ENCODE measurements at regions not wholly inside any gene's neighbourhood (a gene's known extent, or its start where the extent isn't known, plus 50 kb on each side); places are given as distances from the start of the nearest gene placed in this dataset.

DNA sequence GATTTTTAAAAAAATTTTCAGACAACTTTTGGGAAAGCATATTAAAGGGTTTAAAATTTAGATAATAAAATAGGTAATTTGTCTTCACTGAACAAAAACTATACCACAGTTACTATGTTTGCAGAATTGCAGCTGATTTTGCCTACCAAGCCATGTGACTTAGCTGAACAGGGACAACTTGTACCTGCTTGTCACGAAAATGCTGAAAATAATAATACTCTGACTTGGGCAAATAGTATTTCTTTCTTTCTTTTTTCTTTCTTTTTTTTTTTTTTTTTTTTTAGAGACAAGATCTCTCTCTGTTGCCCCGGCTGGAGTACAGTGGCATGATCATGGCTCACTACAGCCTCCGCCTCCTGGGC lies 225.2 kb upstream of the PPP1R2C start:
- no peak overlapping the region for H3K27ac Mint-ChIP-seq
- peaks cover 0 to under 1% of the 10 kb centered on the region in 2 donors for H3K9me3 Mint-ChIP-seq
- ATAC-seq (replicated peaks in 1 of 2) (no peak), DNase-seq (no peak)
- no peaks in the 10 kb centered on the region for H3K36me3 Mint-ChIP-seq (ENCODE audit: insufficient read depth in 2 of 2)
- no peaks in the 10 kb centered on the region for H3K27me3 Mint-ChIP-seq (ENCODE audit: low read depth)
- H3K4me3 Mint-ChIP-seq = no peak overlapping the region
- H3K4me1 Mint-ChIP-seq (ENCODE audit: low read depth) = no peaks in the 10 kb centered on the region

DNA sequence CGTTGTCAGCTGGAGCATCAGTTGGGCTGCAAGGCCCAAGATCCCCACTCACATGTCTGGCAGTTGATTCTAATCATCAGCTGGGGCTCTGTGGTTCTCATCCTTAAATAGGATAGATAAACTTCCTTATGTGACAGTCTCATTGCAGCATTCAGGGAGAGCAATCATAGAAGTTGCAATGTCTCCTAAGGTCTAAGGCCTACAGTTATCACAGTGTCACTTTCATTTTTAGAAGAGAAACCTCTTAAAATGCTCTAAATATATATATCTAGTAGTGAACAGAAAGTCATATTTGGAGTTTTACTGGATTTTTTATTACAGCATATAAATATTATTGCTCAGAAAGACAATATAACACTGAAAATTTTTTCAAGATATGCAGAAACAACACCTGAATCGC lies 226.0 kb upstream of the PPP1R2C start:
- H3K36me3 Mint-ChIP-seq (ENCODE audit: insufficient read depth in 2 of 2) = no peaks in the 10 kb centered on the region
- peaks cover 0 to 1% of the 10 kb centered on the region in 2 donors for H3K9me3 Mint-ChIP-seq
- H3K4me1 Mint-ChIP-seq (ENCODE audit: low read depth) = no peaks in the 10 kb centered on the region
- no peak overlapping the region for H3K4me3 Mint-ChIP-seq
- H3K27me3 Mint-ChIP-seq (ENCODE audit: low read depth) = no peaks in the 10 kb centered on the region
- DNase-seq = no peak
- no peak for ATAC-seq (replicated peaks in 1 of 2)
- no peak overlapping the region for H3K27ac Mint-ChIP-seq

DNA sequence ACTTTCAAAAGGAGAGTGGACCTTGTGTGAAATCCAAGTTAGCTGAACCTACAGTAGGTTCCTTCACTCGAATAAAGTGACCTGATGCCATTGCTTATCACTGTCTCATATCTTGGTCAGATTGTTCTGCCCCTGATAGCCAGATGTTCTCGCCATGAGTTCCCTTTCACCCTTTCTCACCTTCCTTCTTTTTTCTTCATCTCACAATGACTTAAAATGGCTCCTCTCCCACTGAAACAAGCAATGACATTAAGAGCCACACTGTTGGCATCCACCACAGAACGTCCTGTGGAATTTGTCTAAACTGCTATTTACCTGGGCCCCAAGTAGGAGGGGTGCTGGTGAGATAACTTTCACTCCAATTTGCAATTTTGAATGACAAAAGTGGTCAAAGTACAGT lies 227.6 kb upstream of the PPP1R2C start:
- DNase-seq (no peak), ATAC-seq (replicated peaks in 1 of 2) (no peak)
- no peaks in the 10 kb centered on the region for H3K36me3 Mint-ChIP-seq (ENCODE audit: insufficient read depth in 2 of 2)
- no peaks in the 10 kb centered on the region for H3K27me3 Mint-ChIP-seq (ENCODE audit: low read depth)
- peaks cover 0 to 1% of the 10 kb centered on the region in 2 donors for H3K9me3 Mint-ChIP-seq
- H3K4me1 Mint-ChIP-seq (ENCODE audit: low read depth) = no peaks in the 10 kb centered on the region
- H3K27ac Mint-ChIP-seq = no peak overlapping the region
- H3K4me3 Mint-ChIP-seq = no peak overlapping the region

DNA sequence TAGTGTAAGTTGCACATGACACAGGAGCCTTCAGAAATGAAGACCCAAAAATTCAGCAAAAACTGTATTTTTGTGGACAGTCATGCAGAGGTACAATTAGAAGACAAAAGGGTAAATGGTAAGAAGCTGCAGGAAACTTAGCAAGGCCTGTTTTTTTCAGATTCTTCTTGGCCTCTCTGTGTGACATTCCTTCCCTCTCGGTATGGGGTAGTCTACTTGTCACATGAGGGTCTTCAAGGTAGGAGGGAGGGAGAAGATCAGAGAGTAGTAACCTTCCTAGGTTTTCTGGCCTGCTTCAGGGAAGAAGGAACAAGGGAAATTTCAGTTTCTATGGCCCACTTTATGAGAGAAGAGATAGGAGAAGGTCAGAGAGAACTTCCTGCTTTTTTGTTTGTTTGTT lies 230.4 kb upstream of the PPP1R2C start:
- Mint-ChIP-seq H3K27ac (no peak overlapping the region), H3K4me1 (ENCODE audit: low read depth) (no peaks in the 10 kb centered on the region), H3K36me3 (ENCODE audit: insufficient read depth in 2 of 2) (no peaks in the 10 kb centered on the region), H3K9me3 (peaks cover 0 to 1% of the 10 kb centered on the region in 2 donors), H3K27me3 (ENCODE audit: low read depth) (no peaks in the 10 kb centered on the region), H3K4me3 (no peak overlapping the region)
- DNase-seq = no peak
- no peak for ATAC-seq (replicated peaks in 1 of 2)

DNA sequence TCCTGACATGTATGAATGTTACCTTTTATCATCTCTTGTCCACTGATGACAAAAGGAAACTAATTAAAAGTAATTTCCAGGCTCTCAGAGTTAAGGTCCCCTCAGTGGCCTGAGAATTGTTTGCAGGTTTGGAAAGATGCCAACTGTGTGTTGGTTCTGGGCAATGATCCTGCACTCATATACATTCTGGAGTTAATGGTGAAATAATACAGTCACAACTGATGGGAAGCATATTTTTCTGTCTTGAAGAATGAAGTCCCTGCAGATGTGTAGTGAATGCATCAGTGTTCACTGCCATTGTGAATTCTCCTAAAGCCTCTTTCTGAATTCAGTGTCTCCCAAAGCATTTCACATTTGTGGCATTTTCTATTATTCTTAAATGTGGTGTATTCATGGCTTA lies 238.1 kb upstream of the PPP1R2C start:
- H3K27me3 Mint-ChIP-seq (ENCODE audit: low read depth) = no peaks in the 10 kb centered on the region
- ATAC-seq (replicated peaks in 1 of 2) = no peak
- H3K36me3 Mint-ChIP-seq (ENCODE audit: insufficient read depth in 2 of 2) = no peaks in the 10 kb centered on the region
- peaks cover 0 to 2% of the 10 kb centered on the region in 2 donors for H3K9me3 Mint-ChIP-seq
- no peak overlapping the region for H3K4me3 Mint-ChIP-seq
- H3K27ac Mint-ChIP-seq = no peak overlapping the region
- no peaks in the 10 kb centered on the region for H3K4me1 Mint-ChIP-seq (ENCODE audit: low read depth)
- DNase-seq = no peak

DNA sequence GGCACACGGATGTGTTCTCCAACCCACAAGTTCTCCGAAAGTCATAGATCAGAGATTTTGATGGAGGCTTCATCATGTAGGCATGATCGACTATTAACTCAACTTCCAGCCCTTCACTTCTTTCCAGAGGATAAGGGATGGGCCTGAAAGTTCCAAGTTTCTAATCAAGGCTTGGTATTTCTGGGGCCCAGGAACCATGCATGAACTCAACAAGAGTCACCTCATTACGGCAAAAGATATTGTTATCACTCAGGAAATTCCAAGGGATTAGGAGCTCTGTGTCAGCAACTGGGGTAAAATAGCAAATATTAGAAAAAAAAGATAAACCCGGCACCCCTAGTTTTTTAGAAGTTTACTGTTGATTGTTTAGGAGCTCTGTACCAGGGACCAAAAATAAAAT lies 240.1 kb upstream of the PPP1R2C start:
- Mint-ChIP-seq H3K27ac (no peak overlapping the region), H3K27me3 (ENCODE audit: low read depth) (no peaks in the 10 kb centered on the region), H3K4me3 (no peak overlapping the region), H3K9me3 (peaks cover 4 to 5% of the 10 kb centered on the region in 2 donors), H3K36me3 (ENCODE audit: insufficient read depth in 2 of 2) (peaks cover 0 to 3% of the 10 kb centered on the region in 2 donors), H3K4me1 (ENCODE audit: low read depth) (no peaks in the 10 kb centered on the region)
- ATAC-seq (replicated peaks in 1 of 2) = no peak
- no peak for DNase-seq

DNA sequence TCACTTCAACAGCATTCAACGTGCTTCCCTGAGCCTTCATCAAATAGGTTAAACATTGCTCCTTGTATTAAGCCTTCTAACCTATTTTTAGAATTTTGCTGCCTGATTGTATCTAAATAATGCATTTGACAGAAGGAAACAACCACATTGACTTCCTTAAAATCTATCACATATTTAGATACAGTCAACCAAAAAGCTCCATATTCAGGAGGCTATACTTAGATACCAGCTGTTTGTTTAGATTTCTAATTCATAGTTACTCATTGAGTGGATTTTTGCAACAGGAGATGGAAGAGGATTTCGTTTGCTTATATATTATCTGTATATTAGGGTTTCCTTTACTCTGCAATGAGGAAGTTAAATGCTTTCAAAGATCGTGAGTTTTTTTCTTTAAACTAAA lies 241.1 kb upstream of the PPP1R2C start:
- no peaks in the 10 kb centered on the region for H3K27me3 Mint-ChIP-seq (ENCODE audit: low read depth)
- ATAC-seq (replicated peaks in 1 of 2) (no peak), DNase-seq (no peak)
- H3K36me3 Mint-ChIP-seq (ENCODE audit: insufficient read depth in 2 of 2) = peaks cover 0 to 3% of the 10 kb centered on the region in 2 donors
- no peaks in the 10 kb centered on the region for H3K4me1 Mint-ChIP-seq (ENCODE audit: low read depth)
- H3K9me3 Mint-ChIP-seq = peaks cover 4 to 5% of the 10 kb centered on the region in 2 donors
- H3K27ac Mint-ChIP-seq = no peak overlapping the region
- no peak overlapping the region for H3K4me3 Mint-ChIP-seq

DNA sequence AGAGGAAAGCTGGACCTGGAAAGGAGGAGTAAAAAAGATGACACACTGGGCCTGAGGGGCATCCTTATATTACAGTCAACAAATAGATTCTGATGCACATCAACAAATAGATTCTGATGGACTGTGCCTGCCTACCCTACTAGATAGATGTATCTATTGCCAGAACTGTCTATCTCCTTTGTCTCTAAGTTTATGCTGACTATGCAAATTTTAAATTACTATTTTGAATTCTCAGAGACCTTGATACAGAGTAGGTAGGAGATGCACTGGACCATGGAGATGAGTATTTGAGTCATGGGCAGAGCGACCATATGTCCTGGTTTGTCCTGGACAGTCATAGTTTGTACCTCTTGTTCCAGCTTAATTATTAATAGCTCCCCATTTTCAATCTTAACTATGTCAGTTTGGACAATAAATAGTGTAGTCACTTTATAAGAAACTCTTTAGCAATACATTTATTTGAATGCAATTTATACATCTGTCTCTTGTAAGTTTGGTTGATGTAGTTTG lies 247.9 kb upstream of the PPP1R2C start:
- Mint-ChIP-seq H3K4me1 (ENCODE audit: low read depth) (no peaks in the 10 kb centered on the region), H3K27me3 (ENCODE audit: low read depth) (no peaks in the 10 kb centered on the region), H3K4me3 (no peak overlapping the region), H3K9me3 (peaks cover 6% of the 10 kb centered on the region in 2 donors), H3K27ac (no peak overlapping the region), H3K36me3 (ENCODE audit: insufficient read depth in 2 of 2) (peaks cover 4 to 14% of the 10 kb centered on the region in 2 donors)
- DNase-seq (no peak), ATAC-seq (replicated peaks in 1 of 2) (no peak)

DNA sequence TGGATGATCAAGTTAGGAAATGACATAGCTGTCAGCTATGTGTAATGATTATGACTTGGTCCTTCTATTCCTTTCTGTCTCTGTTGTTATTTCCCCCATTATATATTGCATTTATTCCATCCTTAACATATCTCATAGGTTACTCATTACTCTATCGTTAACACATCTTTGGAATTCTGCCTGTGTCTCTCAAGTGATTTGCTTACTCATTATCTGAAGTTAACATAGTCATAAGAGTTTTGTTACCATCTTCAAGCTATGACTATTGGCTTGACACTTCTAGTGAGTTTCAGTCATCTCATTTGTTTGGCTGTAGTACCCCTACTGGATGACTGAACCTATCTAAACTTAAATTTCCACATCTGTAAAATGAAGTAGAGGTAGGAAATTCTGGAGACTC lies 286.1 kb upstream of the PPP1R2C start:
- peaks cover 11% of the 10 kb centered on the region for H3K27me3 Mint-ChIP-seq (ENCODE audit: low read depth)
- no peak overlapping the region for H3K4me3 Mint-ChIP-seq
- DNase-seq (no peak), ATAC-seq (replicated peaks in 1 of 2) (no peak)
- peaks cover 0 to 2% of the 10 kb centered on the region in 2 donors for H3K9me3 Mint-ChIP-seq
- no peaks in the 10 kb centered on the region for H3K4me1 Mint-ChIP-seq (ENCODE audit: low read depth)
- peaks cover 0 to under 1% of the 10 kb centered on the region in 2 donors for H3K36me3 Mint-ChIP-seq (ENCODE audit: insufficient read depth in 2 of 2)
- no peak overlapping the region for H3K27ac Mint-ChIP-seq

DNA sequence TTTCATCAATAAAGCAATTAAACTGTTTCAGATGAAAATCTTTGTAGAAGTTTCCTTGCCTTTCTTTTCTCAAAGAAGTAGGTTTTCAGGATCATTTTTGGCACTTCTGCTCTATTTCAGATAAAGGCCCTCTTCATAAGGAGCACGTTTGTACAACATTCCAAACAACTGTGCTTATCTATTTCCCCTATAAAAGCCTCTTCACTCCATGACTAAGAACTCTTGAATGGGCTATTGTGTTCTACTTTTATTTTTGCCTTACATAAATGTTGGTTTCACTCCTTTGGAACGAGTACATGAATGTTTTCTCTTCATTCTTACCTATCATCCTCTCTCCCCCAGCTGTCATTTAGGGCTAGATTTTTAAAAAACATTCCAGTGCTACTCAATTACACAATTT lies 288.0 kb upstream of the PPP1R2C start:
- ATAC-seq (replicated peaks in 1 of 2) (no peak), DNase-seq (no peak)
- H3K27me3 Mint-ChIP-seq (ENCODE audit: low read depth) = no peaks in the 10 kb centered on the region
- no peak overlapping the region for H3K27ac Mint-ChIP-seq
- H3K4me3 Mint-ChIP-seq = no peak overlapping the region
- H3K4me1 Mint-ChIP-seq (ENCODE audit: low read depth) = no peaks in the 10 kb centered on the region
- H3K9me3 Mint-ChIP-seq = peaks cover 0 to 2% of the 10 kb centered on the region in 2 donors
- H3K36me3 Mint-ChIP-seq (ENCODE audit: insufficient read depth in 2 of 2) = peaks cover 0 to 3% of the 10 kb centered on the region in 2 donors

DNA sequence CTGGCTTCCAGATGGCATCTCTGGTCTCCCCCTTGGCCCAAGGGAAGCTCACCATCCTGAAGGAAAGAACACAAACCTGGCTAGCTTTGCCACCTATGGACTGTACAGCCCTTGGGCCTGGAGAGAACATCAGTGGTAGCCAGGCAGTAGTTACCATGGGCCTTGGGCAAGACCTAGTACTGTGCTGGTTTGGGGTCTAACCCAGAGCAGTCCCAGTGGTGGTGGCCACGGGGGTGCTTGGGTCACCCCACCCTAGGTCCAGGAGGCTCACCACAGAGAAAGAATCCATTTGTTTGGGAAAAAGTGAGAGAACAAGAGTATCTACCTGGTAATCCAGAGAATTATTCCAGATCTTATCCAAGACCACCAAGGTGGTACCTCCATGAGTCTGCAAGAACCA lies 290.7 kb upstream of the PPP1R2C start:
- ATAC-seq (replicated peaks in 1 of 2) (no peak), DNase-seq (no peak)
- Mint-ChIP-seq H3K9me3 (peaks cover 0 to 2% of the 10 kb centered on the region in 2 donors), H3K27ac (no peak overlapping the region), H3K36me3 (ENCODE audit: insufficient read depth in 2 of 2) (peaks cover 0 to 3% of the 10 kb centered on the region in 2 donors), H3K27me3 (ENCODE audit: low read depth) (no peaks in the 10 kb centered on the region), H3K4me1 (ENCODE audit: low read depth) (no peaks in the 10 kb centered on the region), H3K4me3 (no peak overlapping the region)

DNA sequence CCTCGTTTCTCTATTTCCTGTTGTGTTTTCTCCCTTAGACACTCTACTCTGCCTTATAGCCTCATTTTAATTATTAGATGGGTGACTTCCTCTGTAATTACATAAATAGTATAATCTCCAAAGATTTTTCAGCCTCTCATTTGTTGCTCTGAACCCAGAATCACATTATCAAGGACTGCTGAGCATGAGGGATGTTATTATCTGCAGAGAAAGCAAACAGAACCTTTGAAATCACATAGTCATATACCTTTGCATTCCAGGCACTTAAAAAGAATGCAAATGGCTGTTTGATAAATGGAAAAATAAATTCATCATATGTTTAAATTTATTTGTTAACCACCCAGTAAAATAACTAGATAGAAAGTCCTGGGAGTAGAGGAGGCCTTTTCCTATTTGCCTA lies 305.1 kb upstream of the PPP1R2C start:
- H3K27me3 Mint-ChIP-seq (ENCODE audit: low read depth) = no peaks in the 10 kb centered on the region
- H3K4me1 Mint-ChIP-seq (ENCODE audit: low read depth) = no peaks in the 10 kb centered on the region
- no peak overlapping the region for H3K27ac Mint-ChIP-seq
- H3K4me3 Mint-ChIP-seq = no peak overlapping the region
- ATAC-seq (replicated peaks in 1 of 2) (no peak), DNase-seq (no peak)
- H3K36me3 Mint-ChIP-seq (ENCODE audit: insufficient read depth in 2 of 2) = peaks cover 1 to 2% of the 10 kb centered on the region in 2 donors
- peaks cover 0 to 3% of the 10 kb centered on the region in 2 donors for H3K9me3 Mint-ChIP-seq

DNA sequence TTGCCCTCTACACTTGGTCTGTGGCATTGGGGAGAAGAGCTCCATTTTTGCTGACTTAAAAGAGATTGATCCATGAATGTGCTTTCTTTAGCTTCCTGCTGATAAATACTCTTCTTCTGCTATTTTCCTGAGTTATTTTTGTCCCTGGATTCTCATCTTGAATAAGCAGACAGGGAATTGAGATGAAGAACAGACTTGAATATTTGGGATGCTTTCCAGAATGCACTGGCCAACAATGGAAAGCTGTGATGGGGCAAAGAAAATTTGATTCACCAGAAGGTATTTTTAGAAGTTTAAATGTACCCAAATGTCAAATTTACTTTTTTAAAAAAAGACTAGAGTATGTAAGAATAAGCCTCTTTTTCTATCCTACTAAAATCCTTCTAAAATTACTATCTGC lies 309.9 kb upstream of the PPP1R2C start:
- H3K27me3 Mint-ChIP-seq (ENCODE audit: low read depth) = no peaks in the 10 kb centered on the region
- H3K27ac Mint-ChIP-seq = no peak overlapping the region
- no peaks in the 10 kb centered on the region for H3K4me1 Mint-ChIP-seq (ENCODE audit: low read depth)
- no peak overlapping the region for H3K4me3 Mint-ChIP-seq
- no peaks in the 10 kb centered on the region for H3K36me3 Mint-ChIP-seq (ENCODE audit: insufficient read depth in 2 of 2)
- ATAC-seq (replicated peaks in 1 of 2) (no peak), DNase-seq (no peak)
- H3K9me3 Mint-ChIP-seq = peaks cover 0 to 1% of the 10 kb centered on the region in 2 donors

DNA sequence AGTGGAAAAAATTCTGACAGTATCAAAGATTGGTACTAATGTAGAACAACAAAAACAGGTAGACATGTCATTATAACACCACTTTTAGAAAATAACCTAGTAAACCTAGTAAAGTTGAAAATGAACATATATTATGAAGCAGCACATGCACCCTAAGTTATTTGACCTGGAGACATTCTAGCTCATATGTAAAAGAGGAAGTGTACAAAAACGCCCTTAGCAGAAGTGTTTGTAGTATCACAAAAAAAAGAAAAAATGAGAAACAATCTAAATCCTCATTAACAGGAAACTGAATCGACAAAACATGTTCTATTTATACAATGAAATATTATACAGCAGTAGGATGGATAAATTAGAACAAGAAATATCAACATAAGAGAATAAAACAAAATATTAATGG lies 318.9 kb upstream of the PPP1R2C start:
- no peaks in the 10 kb centered on the region for H3K36me3 Mint-ChIP-seq (ENCODE audit: insufficient read depth in 2 of 2)
- H3K4me1 Mint-ChIP-seq (ENCODE audit: low read depth) = no peaks in the 10 kb centered on the region
- no peak overlapping the region for H3K27ac Mint-ChIP-seq
- H3K4me3 Mint-ChIP-seq = no peak overlapping the region
- DNase-seq = no peak
- H3K27me3 Mint-ChIP-seq (ENCODE audit: low read depth) = peaks cover 13% of the 10 kb centered on the region
- H3K9me3 Mint-ChIP-seq = no peaks in the 10 kb centered on the region
- no peak for ATAC-seq (replicated peaks in 1 of 2)

Data from activated T-cell treated with anti-CD3 and anti-CD28 coated beads, Interleukin-2, amount 50 U/mL, for 72 hours (primary cell).